Keratinocyte (primary cell): ENCODE measurements at regions not wholly inside any gene's neighbourhood (a gene's known extent, or its start where the extent isn't known, plus 50 kb on each side); places are given as distances from the start of the nearest gene placed in this dataset.

Experiments
- DNase-seq: peaks from one replicate; pipeline ENCODE4 v3.0.0-alpha.2; 2011; ENCODE audit warnings: low read depth, missing footprints, low spot score
- FAIRE-seq: peaks from 2 replicates; lab custom pipeline; 2011; peaks lifted over from hg19 to GRCh38; lab: Jason Lieb, UNC
- H2AFZ ChIP-seq: 2 replicates; pipeline ENCODE4 v1.6.0; 2012; ENCODE audit warnings: low read length, control low read depth, inconsistent platforms; ENCODE audit not compliant: control insufficient read depth
- H3K27ac ChIP-seq: 2 replicates; pipeline ENCODE4 v1.5.1; 2011; ENCODE audit warnings: low read length; ENCODE audit not compliant: control insufficient read depth, insufficient read depth
- H3K27me3 ChIP-seq: 3 replicates; pipeline ENCODE4 v1.6.0; 2011; ENCODE audit warnings: low read length; ENCODE audit not compliant: control insufficient read depth, insufficient read depth; ENCODE audit errors: extremely low read depth
- H3K36me3 ChIP-seq, 2 experiments: 2 replicates in 1 of 2; 3 replicates in 1 of 2; pipeline ENCODE4 v1.5.1; 2011; ENCODE audit warnings: low read length in 2 of 2, mild to moderate bottlenecking in 1 of 2; ENCODE audit not compliant: control insufficient read depth in 2 of 2, insufficient read depth in 2 of 2; ENCODE audit errors: extremely low read depth in 1 of 2
- H3K4me1 ChIP-seq: 3 replicates; pipeline ENCODE4 v1.5.1; 2011; ENCODE audit warnings: low read length; ENCODE audit not compliant: control insufficient read depth, insufficient read depth; ENCODE audit errors: extremely low read depth
- H3K4me2 ChIP-seq: 3 replicates; pipeline ENCODE4 v1.6.0; 2011; ENCODE audit warnings: low read depth, low read length; ENCODE audit not compliant: control insufficient read depth, insufficient read depth; ENCODE audit errors: extremely low read depth
- H3K4me3 ChIP-seq, 3 experiments: fragments of 200-600 bp in 1 of 3; sonication (generic) in 1 of 3; 2 replicates in 2 of 3; 3 replicates in 1 of 3; pipeline ENCODE4 v1.5.1; 2011 to 2016; ENCODE audit warnings: low read length in 3 of 3, mild to moderate bottlenecking in 3 of 3, control low read depth in 2 of 3, inconsistent platforms in 1 of 3, low read depth in 1 of 3, mixed read lengths in 1 of 3, mixed run types in 1 of 3, moderate library complexity in 1 of 3; ENCODE audit not compliant: control insufficient read depth in 2 of 3, insufficient read depth in 2 of 3; ENCODE audit errors: extremely low read depth in 1 of 3
- H3K79me2 ChIP-seq: 2 replicates; pipeline ENCODE4 v1.6.0; 2012; ENCODE audit warnings: low read length; ENCODE audit not compliant: control insufficient read depth, insufficient read depth
- H3K9ac ChIP-seq: 3 replicates; pipeline ENCODE4 v1.6.0; 2011; ENCODE audit warnings: low read length; ENCODE audit not compliant: control insufficient read depth, insufficient read depth; ENCODE audit errors: extremely low read depth
- H3K9me1 ChIP-seq: 3 replicates; pipeline ENCODE4 v1.6.0; 2011; ENCODE audit warnings: low read length; ENCODE audit not compliant: control insufficient read depth, insufficient read depth; ENCODE audit errors: extremely low read depth
- H3K9me3 ChIP-seq: 2 replicates; pipeline ENCODE4 v1.5.1; 2012; ENCODE audit warnings: low read depth, low read length; ENCODE audit not compliant: control insufficient read depth
- H4K20me1 ChIP-seq: 3 replicates; pipeline ENCODE4 v1.6.0; 2011; ENCODE audit warnings: low read length; ENCODE audit not compliant: control insufficient read depth, insufficient read depth; ENCODE audit errors: extremely low read depth
- EZH2 ChIP-seq: IDR thresholded peaks from one replicate; pipeline ENCODE4 v1.6.1; 2012; ENCODE audit warnings: inconsistent platforms, mild to moderate bottlenecking, low read length, moderate library complexity
- dilution Hi-C: fragments of 300-500 bp; cut with MboI; formaldehyde crosslinking; loops from one replicate; pipeline ENCODE4 v1.7.0; 2020; ENCODE audit warnings: low sequenced_read_pairs; ENCODE audit not compliant: extremely low pct_ligation_motif_present
- TF ChIP-seq, protein P1 (sequence below), 3 experiments: IDR thresholded peaks in 1 of 3; conservative IDR thresholded peaks in 1 of 3; optimal IDR thresholded peaks in 1 of 3; 2 replicates in 2 of 3; 3 replicates in 1 of 3; pipeline versions ENCODE3 to v1.5.1; 2011; ENCODE audit warnings: low read length in 3 of 3, mild to moderate bottlenecking in 3 of 3, moderate library complexity in 2 of 3, control low read depth in 1 of 3, inconsistent platforms in 1 of 3; ENCODE audit not compliant: insufficient read depth in 2 of 3; ENCODE audit errors: extremely low read depth in 1 of 3

DNA sequence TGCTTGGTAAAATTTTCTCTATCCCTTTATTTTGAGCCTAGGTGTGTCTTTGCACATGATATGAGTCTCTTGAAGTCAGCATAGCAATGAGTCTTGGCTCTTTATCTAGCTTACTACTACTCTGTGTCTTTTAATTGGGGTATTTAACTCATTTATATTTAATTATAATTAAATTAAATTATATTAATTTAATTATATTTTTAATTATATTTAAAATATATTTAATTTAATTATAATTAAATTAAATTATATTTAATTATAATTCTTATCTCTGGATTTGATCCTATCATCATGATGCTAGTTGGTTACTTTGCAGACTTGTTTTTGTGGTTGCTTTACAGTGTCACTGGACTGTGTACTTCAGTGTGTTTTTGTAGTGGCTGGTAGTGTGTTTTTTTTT is 201.2 kb upstream of the ITM2A start:
- no peak for TF ChIP-seq EZH2
- TF ChIP-seq, protein P1, sequence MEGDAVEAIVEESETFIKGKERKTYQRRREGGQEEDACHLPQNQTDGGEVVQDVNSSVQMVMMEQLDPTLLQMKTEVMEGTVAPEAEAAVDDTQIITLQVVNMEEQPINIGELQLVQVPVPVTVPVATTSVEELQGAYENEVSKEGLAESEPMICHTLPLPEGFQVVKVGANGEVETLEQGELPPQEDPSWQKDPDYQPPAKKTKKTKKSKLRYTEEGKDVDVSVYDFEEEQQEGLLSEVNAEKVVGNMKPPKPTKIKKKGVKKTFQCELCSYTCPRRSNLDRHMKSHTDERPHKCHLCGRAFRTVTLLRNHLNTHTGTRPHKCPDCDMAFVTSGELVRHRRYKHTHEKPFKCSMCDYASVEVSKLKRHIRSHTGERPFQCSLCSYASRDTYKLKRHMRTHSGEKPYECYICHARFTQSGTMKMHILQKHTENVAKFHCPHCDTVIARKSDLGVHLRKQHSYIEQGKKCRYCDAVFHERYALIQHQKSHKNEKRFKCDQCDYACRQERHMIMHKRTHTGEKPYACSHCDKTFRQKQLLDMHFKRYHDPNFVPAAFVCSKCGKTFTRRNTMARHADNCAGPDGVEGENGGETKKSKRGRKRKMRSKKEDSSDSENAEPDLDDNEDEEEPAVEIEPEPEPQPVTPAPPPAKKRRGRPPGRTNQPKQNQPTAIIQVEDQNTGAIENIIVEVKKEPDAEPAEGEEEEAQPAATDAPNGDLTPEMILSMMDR (optimal IDR thresholded peaks at IDR 0.05 in 1 of 3, IDR thresholded peaks at IDR 0.05 in 1 of 3, conservative IDR thresholded peaks at IDR 0.05 in 1 of 3; ENCODE audit: extremely low read depth in 1 of 3, insufficient read depth in 2 of 3, low read length in 3 of 3) = no peak
- Histone ChIP-seq H3K9me3 (no peaks in the 10 kb centered on the region), H3K79me2 (no peaks in the 10 kb centered on the region), H3K36me3 (no peaks in the 10 kb centered on the region), H3K9ac (no peak overlapping the region), H3K4me3 (no peak overlapping the region), H2AFZ (no peak overlapping the region), H3K4me2 (no peak overlapping the region), H3K27ac (no peak overlapping the region), H4K20me1 (no peaks in the 10 kb centered on the region), H3K9me1 (no peaks in the 10 kb centered on the region), H3K27me3 (no peaks in the 10 kb centered on the region), H3K4me1 (no peaks in the 10 kb centered on the region)
- FAIRE-seq (no peak), DNase-seq (no peak)
- dilution Hi-C loops = no loop called here

DNA sequence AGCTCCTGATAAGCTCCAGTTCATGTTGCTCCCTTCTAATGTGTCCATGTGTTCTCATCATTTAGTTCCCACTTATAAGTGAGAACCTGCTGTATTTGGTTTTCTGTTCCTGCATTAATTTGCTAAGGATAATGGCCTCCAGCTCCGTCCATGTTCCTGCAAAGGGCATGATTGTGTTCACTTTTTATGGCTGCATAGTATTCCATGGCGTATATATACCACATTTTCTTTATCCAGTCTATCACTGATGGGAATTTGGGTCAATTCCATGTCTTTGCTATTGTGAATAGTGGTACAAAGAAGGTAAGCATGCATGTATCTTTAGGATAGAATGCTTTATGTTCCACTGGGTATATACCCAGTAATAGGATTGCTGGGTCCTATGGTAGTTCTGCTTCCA is 197.2 kb upstream of the ITM2A start:
- no peaks in the 10 kb centered on the region for H3K9me1 ChIP-seq
- no peak overlapping the region for H3K4me2 ChIP-seq
- H2AFZ ChIP-seq = no peak overlapping the region
- H3K79me2 ChIP-seq = no peaks in the 10 kb centered on the region
- TF ChIP-seq, protein P1 (optimal IDR thresholded peaks at IDR 0.05 in 1 of 3, IDR thresholded peaks at IDR 0.05 in 1 of 3, conservative IDR thresholded peaks at IDR 0.05 in 1 of 3; ENCODE audit: extremely low read depth in 1 of 3, insufficient read depth in 2 of 3, low read length in 3 of 3) = no peak
- no peak for TF ChIP-seq EZH2
- no peaks in the 10 kb centered on the region for H3K4me1 ChIP-seq
- no peak overlapping the region for H3K4me3 ChIP-seq
- no peaks in the 10 kb centered on the region for H4K20me1 ChIP-seq
- no peaks in the 10 kb centered on the region for H3K27me3 ChIP-seq
- H3K36me3 ChIP-seq = no peaks in the 10 kb centered on the region
- DNase-seq = no peak
- no peak overlapping the region for H3K27ac ChIP-seq
- H3K9ac ChIP-seq = no peak overlapping the region
- dilution Hi-C loops = no loop called here
- no peak for FAIRE-seq
- H3K9me3 ChIP-seq = no peaks in the 10 kb centered on the region
